Embryonic facial prominence (tissue), 1 donor: ENCODE measurements at regions not wholly inside any gene's neighbourhood (a gene's known extent, or its start where the extent isn't known, plus 50 kb on each side); places are given as distances from the start of the nearest gene placed in this dataset.
"Not testable (repeated sequence)": the region's sequence is repeated elsewhere in the genome, so short reads cannot be mapped to it uniquely, and the experiment has no call there.

Experiments used
- DNase-seq: peaks from one replicate; pipeline ENCODE4 v3.0.0-alpha.2; 2016; ENCODE audit errors: extremely low spot score

DNA sequence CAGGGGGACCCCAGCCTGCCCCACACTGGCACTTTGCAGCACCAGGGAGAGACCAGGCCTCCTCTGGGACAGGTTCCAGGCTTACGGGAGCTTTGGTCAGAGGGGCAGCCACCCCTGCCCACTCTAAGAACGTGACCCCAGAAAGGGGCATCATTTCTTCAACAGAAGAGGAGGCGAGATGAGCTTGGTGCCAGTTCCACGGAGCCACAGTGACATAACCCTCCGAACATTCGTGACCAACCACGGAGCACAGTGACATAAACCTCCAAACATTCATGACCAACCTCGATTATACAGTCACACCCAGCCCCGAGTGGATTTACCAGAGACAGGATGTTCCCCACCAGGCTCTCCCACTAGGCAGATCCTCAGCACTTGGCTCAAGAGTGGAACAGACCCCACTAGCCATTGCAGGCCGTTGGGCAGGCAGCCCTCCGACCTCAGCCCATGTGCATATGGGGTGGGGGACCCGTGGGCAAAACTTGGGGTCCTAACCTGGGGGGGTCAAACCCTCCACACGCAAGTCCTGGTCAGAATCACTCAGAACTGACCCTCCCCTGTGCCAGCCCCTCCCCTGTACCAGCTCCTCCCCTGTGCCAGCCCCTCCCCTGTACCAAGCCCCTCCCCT, 112.9 kb downstream of the METRNL start:
- DNase-seq: no peak

DNA sequence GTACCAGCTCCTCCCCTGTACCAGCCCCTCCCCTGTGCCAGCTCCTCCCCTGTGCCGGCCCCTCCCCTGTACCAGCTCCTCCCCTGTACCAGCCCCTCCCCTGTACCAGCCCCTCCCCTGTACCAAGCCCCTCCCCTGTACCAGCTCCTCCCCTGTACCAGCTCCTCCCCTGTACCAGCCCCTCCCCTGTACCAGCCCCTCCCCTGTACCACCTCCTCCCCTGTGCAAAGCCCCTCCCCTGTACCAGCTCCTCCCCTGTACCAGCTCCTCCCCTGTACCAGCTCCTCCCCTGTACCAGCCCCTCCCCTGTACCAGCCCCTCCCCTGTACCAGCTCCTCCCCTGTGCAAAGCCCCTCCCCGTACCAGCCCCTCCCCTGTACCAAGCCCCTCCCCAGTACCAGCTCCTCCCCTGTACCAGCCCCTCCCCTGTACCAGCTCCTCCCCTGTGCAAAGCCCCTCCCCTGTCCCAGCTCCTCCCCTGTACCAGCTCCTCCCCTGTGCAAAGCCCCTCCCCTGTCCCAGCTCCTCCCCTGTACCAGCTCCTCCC, 113.5 kb downstream of the METRNL start:
- DNase-seq: not testable (repeated sequence)

DNA sequence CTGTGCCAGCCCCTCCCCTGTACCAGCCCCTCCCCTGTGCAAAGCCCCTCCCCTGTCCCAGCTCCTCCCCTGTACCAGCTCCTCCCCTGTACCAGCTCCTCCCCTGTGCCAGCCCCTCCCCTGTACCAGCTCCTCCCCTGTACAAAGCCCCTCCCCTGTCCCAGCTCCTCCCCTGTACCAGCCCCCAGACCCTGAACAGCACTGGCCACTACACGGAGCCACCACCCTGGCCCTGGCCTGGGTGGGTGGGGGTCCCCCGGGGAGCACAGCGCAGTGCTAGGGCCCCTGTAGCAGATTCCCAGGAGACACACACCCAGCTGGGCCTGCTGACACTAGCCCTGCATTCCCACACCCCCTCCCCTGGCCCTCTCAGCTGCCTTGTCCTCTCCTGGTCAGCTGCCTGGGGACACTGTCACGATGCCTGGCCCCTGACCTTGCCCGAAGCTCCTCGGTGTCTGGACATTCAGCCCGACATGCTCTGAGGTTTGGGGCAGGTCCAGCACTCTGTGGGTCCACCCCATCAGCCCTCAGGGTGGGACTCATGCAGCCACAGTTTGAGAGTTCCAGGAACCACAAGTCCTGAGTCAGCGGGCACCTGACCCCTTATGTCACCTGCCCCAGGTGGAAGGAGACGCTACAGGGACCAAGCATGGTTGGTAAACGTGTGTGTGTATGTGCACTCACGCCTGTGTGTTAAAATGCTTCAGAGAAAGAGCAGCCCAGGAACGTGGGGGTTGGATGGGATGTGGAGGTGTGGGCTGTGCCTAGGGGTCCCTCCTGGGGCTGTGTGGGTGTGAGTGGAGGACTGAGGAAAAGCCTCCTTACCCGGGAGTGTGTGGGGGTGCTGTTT, 114.2 kb downstream of the METRNL start:
- DNase-seq: no peak

DNA sequence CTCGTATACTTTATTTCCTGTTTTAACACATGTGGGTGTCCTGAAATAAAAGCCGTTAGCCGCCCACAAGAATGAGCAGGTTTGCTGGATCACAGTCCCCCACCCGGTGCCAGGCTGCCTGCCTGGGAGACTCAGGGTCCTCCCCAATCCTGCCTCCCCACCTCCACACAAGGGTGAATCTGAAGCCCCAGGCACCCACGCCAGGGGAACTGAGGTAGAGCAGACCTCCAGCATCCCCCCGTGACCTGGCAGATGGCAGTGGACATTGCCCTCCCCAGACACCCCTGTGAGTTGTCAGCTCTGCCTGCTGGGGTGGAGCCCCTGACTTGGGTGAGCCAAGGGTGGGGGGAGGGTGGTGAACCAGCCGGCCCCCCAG, 114.8 kb downstream of the METRNL start:
- DNase-seq: no peak

DNA sequence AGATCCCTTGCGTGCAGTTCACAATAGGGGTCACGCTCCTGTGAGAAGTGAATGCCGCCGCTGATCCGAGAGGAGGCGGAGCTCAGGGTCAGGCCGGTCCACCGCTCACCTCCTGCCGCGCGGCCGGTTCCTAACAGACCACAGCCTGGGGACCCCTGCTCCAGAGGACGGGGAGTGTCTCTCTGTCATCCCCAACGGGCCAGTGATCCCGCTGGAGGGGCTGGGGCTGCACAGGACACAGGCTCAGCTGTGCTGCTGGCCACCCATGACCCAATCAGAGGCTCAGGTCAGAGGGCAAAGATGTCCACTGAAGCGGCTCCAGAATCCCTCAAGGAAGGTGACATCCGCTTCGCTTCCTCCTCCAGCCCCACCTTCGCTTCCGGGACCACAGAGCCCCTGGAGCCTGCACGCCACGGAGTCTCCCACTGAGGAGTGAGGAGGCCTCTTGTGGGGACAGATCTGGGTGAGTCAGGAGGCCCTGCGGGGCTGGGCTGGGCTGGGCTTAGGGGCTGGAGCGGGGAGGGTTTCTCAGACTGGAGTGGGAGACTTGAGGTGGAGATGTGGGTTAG, 115.4 kb downstream of the METRNL start:
- no peak for DNase-seq

DNA sequence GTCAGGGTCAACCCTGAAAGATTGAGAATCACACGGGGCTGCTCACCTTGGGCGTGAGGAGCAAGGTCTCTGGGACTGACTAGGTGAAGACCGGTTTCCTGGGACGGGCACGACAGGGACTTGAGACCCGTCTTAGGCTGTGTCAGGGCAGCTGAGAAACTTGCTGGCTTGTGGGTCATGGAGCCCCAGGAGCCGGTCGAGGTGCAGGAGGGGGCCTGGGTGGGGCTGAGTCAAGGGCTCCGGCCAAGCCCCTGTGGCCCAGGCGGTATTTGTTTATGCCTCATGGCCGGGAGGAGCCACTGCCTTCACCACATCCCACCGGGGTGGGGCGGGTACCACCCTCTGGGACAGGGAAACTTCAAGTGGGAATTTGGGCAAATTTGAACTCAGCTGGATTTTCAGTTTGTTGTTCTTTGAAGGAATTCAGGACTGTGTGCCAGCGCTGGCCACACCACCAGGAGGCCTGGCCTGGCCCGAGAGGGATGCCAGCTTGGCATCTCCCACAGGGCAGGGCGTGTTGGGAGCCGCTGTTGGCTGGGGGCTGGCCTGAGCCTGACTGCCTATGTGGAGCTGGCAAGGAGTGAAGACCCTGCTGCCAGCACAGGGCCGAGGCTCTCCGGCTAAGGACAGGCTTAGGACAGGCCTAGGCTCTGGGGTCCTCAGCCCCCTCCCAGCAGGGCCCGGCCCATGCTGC, 116.1 kb downstream of the METRNL start:
- DNase-seq: no peak

DNA sequence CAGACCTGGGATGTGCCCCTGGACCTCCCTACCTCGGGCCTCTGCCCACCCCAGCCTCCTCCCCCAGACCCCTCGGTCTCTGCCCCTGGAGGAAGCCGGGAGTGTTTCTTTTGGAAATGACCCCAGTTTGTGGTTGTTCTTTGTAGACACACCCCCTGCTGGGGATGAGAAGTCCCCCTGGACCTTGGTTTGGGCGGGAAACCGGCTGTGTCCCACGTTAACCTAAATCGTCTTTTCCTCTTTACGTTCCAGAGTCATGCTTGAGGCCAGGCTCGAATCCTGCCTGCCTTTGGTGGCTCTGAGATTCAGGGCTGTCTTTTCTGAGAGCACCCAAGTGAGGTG, 116.6 kb downstream of the METRNL start:
- DNase-seq: no peak

DNA sequence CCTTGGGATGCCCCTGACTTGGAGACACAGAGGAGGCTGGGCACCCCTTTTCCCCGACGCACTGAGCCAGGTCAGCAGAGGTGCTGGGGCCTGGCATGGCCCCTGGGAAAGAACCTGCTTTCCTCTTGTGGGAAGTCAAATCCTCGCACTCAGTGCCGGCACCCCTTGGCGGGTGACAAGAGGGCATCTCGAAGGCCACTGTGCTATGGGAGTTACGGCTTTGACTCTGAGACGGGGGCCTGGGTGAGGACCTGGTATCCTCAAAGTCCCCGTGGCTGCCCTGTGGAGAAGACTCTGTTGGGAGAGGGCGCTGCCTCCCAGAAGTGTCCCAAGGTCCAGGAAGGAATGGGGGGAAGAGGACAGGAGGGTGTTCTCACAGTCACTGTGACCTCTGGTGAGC, 117.0 kb downstream of the METRNL start:
- no peak for DNase-seq

DNA sequence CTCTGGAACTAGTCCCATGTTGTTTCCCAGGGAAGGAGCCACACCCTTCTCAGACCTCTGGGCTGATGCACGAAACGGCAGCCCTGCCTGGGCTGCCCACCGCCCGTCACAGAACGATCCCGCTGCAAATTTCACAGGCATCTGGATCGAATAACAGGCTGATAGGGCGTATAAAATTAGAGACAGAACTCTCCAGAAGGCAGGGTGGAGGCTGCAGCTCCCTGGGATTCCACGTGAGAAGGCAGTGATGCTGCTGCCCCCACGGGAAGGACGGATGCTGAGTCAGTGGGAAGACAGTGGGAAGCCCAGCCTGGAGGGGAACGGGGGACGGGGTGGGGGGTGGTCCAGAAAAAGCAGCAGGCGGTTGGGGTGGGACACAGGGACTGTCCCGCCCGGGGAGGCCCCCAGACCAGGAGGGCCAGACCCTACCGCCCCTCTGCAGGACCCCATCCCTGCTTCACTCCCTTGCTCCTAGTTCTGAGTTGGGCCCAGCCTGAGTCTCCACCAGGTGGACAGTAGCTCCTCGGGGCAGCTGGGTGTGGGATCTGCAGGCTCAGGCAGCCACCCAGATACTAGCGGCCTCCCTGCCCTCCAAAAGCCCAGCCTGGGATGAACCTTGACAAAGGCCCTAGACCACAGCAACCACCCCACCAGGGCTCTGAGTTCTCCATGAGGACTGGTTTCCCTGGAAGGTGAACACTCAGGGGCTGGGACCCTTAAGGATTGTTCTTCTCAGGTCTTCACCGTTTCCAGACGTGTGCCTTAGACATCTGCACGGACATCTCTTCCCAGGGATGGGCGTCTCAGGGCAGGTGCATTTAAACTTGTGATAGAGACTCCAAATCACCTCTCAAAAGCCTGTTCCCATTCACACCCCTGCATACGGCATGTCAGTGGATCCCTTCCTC, 117.8 kb downstream of the METRNL start:
- peak; percentile 53 for DNase-seq

DNA sequence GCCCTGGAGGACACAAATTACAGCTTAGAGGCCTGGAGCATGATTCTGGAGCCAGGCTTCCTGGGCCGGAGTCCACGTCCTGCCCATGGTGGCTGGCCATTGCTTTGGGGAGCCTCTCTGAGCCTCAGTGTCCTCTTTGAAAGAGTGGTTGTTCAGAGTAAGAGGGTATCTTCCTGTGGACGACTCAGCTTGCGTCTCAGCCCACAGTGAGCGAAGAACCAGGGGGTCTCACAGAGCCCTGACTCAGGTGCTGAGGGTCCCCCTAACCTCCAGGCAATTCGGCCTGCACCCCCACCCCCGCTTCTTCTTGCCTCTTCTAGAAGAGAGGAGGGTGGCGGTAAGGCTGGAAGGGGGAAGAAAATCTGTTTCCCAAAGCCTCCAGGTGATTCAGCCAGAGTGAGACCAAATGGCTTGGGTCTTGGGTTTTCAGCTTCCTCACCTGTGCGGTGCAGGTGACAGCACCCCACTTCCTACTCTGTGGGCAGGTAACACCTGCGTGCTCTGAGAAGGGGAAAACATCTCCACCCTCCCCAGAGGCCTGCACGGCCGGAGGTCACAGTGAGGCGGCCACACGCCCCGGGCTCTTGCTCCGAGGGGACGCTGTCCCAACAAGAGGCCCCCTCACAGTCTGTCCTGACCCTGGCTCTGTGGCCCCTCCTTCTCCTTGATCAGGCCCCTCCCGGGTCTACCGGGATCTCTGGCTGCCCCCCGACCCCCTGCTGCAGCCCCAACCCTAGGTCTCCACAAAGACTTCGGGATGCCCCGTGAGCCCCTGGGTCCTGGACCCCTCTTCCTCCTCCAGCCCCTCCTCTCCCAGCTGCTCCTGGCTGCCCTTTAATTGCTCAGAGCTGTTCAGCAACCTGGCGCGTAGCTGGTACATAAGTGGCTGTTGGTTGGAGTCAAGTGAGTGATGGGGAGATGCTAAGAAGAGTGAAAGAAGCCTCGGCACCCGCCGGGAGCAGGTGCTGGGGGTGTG, 119.2 kb downstream of the METRNL start:
- no peak for DNase-seq

DNA sequence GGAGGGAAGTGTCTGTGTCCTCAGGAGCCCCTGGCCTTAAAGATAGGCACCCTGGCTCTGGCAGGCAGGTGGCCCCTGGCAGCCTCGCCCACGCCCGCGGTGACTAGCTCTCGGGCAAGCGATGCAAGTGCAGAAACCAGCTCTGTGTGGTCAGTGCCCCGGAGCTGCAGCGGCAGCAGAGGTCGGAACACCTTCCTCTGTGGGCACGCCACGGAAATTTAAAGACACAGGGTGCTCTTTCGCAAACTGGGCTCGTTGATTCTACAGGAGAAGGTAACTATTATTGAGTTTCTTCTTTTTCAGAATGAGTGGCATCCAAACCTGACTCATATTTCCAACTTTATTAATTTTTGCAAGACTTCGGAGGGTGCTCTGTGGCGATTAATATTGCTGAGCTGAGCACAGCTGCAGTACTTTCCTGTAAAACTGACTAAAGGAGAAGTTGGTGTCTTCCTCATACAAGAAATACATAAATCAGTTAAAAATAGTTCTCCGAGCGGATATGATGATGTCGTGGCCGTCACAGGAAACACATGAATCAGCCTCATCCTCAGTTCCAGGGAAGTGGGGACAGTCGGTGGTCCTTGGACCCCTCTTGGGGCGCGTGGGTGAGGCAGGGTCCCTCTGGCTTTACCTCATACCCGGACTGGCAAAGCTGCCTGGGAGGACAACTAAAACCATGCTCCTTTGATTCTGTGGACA, 120.2 kb downstream of the METRNL start:
- no peak for DNase-seq

DNA sequence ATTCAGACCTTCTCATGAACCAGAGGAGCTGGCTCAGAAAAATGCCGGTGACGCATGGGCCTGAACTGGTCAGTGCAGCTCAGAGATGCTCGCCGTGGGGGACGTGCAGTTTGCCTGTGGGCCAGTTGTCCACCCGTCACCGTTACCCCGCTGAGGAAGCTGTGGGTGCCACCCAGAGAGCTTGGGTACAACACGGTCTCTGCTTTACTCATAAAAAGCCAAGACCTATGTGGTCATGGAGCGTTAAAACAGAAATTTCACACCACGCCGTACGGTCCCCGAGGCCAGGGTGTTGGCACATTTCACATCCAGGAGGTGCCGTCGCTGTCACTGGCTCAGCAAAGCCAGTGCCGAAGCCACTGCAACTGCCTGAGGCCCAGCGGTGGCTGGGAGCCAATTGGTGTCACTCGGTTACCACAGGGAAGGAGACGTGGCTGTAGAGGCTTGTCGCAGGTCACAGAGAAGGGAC, 120.9 kb downstream of the METRNL start:
- no peak for DNase-seq

DNA sequence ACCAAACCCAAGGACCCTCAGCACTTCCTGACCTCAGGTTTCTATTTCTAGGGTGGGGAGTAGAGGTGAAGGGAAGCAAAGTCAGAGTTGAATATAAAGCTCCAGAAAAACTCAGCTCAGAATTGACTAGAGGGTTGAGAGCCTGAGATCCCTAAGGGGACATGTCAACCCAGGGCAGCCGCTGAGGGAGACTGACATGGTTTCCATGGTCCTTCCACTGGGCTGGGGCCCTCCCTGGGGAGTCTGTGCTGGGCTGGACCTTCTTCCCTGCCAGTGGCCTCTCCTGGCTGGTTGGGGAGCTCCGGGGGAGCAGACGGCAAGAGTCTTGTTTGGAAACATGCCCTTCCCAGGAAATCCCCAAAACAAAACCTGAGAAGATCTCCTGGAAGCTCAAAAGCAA, 121.3 kb downstream of the METRNL start:
- no peak for DNase-seq

DNA sequence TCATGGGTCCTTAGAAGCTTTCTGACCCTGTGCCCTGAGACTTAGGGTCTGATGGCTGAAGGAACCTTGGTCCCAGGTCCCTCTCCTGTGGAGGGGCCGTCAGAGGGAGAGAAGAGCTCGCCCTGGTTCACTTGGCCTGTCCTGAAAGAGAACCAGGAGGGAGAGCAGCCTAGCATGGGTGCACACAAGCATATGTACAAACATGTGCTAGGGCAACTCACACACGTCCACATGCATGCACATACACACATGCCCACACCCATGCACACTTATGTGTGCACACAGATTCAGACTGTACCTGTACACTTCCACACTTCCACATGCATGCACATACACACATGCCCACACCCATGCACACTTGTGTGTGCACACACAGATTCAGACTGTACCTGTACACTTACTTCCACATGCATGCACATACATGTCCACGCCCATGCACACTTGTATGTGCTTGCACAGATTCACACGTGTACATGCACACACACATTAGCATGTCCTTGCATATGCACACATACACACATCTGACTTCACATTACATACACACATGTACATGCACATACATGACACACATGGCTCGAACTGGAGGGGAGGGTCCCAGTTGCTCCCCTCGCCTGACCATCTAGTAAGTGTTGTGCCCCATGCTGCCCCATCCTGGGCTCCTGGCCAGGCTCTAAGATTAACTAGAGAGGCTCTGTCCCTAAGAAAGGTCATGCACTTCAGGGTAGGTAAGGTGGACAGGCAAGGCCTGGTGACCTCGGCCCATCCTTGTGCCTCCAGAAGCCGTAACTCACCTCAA, 122.0 kb downstream of the METRNL start:
- DNase-seq: no peak

DNA sequence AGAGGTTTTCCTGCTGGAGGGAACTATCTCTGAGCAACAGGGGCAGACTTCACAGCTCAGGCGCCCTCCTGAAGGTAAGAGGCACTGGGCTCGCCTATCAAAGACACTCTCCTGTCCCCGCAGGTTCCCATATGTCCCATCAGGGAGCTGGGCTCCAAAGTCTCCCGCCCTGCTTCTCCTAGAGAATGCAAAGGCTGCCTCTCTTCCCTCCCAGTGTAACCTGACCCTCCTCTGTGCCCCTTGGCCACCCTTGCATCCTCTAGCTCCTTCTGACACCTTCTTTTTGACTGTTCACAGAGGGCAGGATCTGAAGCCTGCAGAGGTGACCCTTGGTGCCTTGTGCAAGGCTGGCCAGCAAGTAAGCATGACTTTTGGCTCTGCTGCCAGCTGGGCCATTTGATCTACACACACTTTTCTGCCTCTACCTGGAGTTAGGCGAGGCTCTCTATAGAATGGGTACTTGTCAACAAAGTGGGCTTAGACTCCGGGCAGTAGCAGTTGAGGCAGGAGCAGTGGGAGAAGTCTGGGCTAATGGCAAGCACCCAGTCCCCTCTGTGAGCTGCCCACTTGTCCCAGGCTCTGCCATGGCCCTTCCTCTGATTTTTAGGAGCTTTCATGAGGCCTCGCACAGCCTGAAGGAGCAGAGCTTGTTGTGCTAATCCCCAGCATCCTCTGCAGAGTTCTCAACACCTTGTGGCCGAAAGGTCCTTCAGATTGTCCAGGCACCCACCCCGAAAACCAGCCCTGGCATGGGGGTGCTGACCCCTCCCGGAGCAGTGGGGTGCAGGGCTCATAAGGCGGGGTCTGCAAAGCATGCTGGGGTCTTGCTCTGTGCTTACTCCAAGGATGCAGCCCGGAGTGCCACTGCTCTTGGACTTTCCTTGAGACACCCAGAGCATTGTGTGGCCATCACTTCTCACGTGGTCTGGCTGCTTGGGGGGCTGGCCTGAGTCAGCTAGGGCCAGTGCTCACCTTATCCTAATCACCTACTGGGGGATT, 122.9 kb downstream of the METRNL start:
- no peak for DNase-seq

DNA sequence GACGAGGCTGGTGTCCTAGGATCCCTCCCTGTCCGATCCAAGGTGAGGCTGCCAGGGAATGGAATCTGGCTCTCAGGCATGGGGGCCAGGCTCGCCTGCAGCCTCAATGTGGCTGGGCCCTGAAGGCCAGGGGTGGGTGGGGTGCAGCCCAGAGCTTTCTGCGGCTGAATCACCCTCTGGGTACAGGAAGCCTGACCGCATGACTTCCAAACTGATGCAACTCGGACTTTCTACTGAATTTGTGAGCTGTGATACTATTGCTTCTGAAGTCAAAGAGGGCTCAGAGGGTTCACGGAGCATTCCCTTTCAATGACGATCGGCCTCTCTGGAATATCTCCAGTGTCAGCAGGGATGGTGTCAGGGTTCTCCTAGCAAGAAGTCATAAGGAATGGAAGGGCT, 123.7 kb downstream of the METRNL start:
- DNase-seq: no peak
